CD14-positive monocyte (primary cell): ENCODE measurements at regions not wholly inside any gene's neighbourhood (a gene's known extent, or its start where the extent isn't known, plus 50 kb on each side); places are given as distances from the start of the nearest gene placed in this dataset.

Experiments
- DNase-seq, 3 donors: peaks; one replicate each; pipeline ENCODE4 v3.0.0-alpha.2; 2011 to 2022
- H2AFZ ChIP-seq: 2 replicates; pipeline ENCODE4 v1.6.0; 2012; ENCODE audit warnings: mild to moderate bottlenecking, low read depth, low read length, inconsistent platforms; ENCODE audit not compliant: insufficient read depth, poor library complexity, severe bottlenecking
- H3K27ac ChIP-seq, 2 donors: 1 replicate in 1 of 2; 2 replicates in 1 of 2; pipeline ENCODE4 v1.5.1; 2012 to 2013; ENCODE audit warnings: low read length in 2 of 2, control low read depth in 1 of 2, inconsistent platforms in 1 of 2, low read depth in 1 of 2, mild to moderate bottlenecking in 1 of 2
- H3K27me3 ChIP-seq, 2 donors: one replicate each; pipeline versions ENCODE4 v1.6.0 to v1.6.1; 2011 to 2013; ENCODE audit warnings: low read length in 2 of 2; ENCODE audit not compliant: control insufficient read depth in 2 of 2, insufficient read depth in 2 of 2
- H3K36me3 ChIP-seq, 2 donors: replicated peaks in 1 of 2; 1 replicate in 1 of 2; 2 replicates in 1 of 2; pipeline versions ENCODE4 v1.5.1 to v1.6.1; 2012 to 2013; ENCODE audit warnings: low read length in 2 of 2, control low read depth in 1 of 2, inconsistent platforms in 1 of 2, mild to moderate bottlenecking in 1 of 2; ENCODE audit not compliant: insufficient read depth in 2 of 2, control insufficient read depth in 1 of 2
- H3K4me1 ChIP-seq, 2 donors: 1 replicate in 1 of 2; 2 replicates in 1 of 2; pipeline versions ENCODE4 v1.5.1 to v1.6.1; 2012 to 2013; ENCODE audit warnings: low read length in 2 of 2, control low read depth in 1 of 2, inconsistent platforms in 1 of 2, mild to moderate bottlenecking in 1 of 2, moderate library complexity in 1 of 2; ENCODE audit not compliant: insufficient read depth in 2 of 2, control insufficient read depth in 1 of 2
- H3K4me2 ChIP-seq: replicated peaks from 2 replicates; pipeline ENCODE3; 2012; ENCODE audit warnings: low read length, moderate library complexity, mild to moderate bottlenecking; ENCODE audit not compliant: poor library complexity, severe bottlenecking; ENCODE audit errors: extremely low read depth
- H3K4me3 ChIP-seq, 3 experiments: fragments of 200-600 bp in 1 of 3; sonication (generic) in 1 of 3; replicated peaks in 1 of 3; 1 replicate in 2 of 3; 2 replicates in 1 of 3; pipeline ENCODE4 v1.5.1; 2011 to 2013; ENCODE audit warnings: low read length in 3 of 3, mild to moderate bottlenecking in 3 of 3, control low read depth in 2 of 3, low read depth in 2 of 3, inconsistent platforms in 1 of 3, moderate library complexity in 1 of 3
- H3K79me2 ChIP-seq: 2 replicates; pipeline ENCODE4 v1.6.0; 2012; ENCODE audit warnings: mild to moderate bottlenecking, control low read depth, inconsistent platforms, low read length, moderate library complexity; ENCODE audit not compliant: insufficient read depth
- H3K9ac ChIP-seq: 2 replicates; pipeline ENCODE4 v1.6.0; 2017; ENCODE audit warnings: low read length, mild to moderate bottlenecking; ENCODE audit not compliant: insufficient read depth, poor library complexity, severe bottlenecking
- H3K9me3 ChIP-seq, 2 donors: replicated peaks in 1 of 2; 1 replicate in 1 of 2; 2 replicates in 1 of 2; pipeline versions ENCODE4 v1.5.1 to v1.6.1; 2012 to 2013; ENCODE audit warnings: low read length in 2 of 2, control low read depth in 1 of 2; ENCODE audit not compliant: control insufficient read depth in 1 of 2, insufficient read depth in 1 of 2
- H4K20me1 ChIP-seq: 2 replicates; pipeline ENCODE4 v1.6.0; 2012; ENCODE audit warnings: mild to moderate bottlenecking, low read length, control low read depth, moderate library complexity; ENCODE audit not compliant: insufficient read depth
- H3K27ac Mint-ChIP-seq, 7 donors: one replicate each; pipeline ENCODE4 v1.8.0; 2020; ENCODE audit warnings: mild to moderate bottlenecking in 7 of 7, mixed read lengths in 7 of 7, moderate library complexity in 6 of 7, inconsistent platforms in 2 of 7
- H3K27me3 Mint-ChIP-seq, 3 donors: one replicate each; pipeline ENCODE4 v1.8.0; 2021 to 2022; ENCODE audit warnings: low read depth in 3 of 3, mild to moderate bottlenecking in 3 of 3, mixed read lengths in 3 of 3, moderate library complexity in 3 of 3, inconsistent platforms in 1 of 3
- H3K36me3 Mint-ChIP-seq, 2 donors: one replicate each; pipeline ENCODE4 v1.8.0; 2020; ENCODE audit warnings: mixed read lengths in 2 of 2, inconsistent platforms in 1 of 2, mild to moderate bottlenecking in 1 of 2
- H3K4me1 Mint-ChIP-seq: one replicate; pipeline ENCODE4 v1.8.0; 2020; ENCODE audit warnings: mild to moderate bottlenecking, mixed read lengths
- H3K4me3 Mint-ChIP-seq, 2 donors: one replicate each; pipeline ENCODE4 v1.8.0; 2020; ENCODE audit warnings: mild to moderate bottlenecking in 2 of 2, mixed read lengths in 2 of 2, moderate library complexity in 1 of 2
- H3K9me3 Mint-ChIP-seq, 7 donors: one replicate each; pipeline ENCODE4 v1.8.0; 2020 to 2022; ENCODE audit warnings: mixed read lengths in 7 of 7, mild to moderate bottlenecking in 6 of 7, moderate library complexity in 6 of 7, inconsistent platforms in 2 of 7
- CTCF ChIP-seq: fragments of 200-600 bp; IDR thresholded peaks from one replicate; pipeline ENCODE4 v1.8.0; 2022; ENCODE audit warnings: antibody characterized with exemption, mild to moderate bottlenecking
- WGBS: methylation state at CpG from one replicate; pipeline ENCODE4 v1.1.5; 2013; ENCODE audit warnings: missing lambda C conversion rate; ENCODE audit not compliant: insufficient coverage; 5-methylcytosine and 5-hydroxymethylcytosine counted together
- intact Hi-C, 2 donors: fragments of 100-400 bp; cut with micrococcal nuclease; formaldehyde crosslinking; loops; one replicate each; pipeline versions ENCODE4 v1.15.0 to v1.15.1; 2023

GRCh38 chr20:55530763-55531162 lies 474.6 kb downstream of the CBLN4 start:
- H3K9me3 Mint-ChIP-seq = peaks cover 4 to 12% (median 9%) of the 10 kb centered on the region in 7 donors
- no peaks in the 10 kb centered on the region for H3K4me1 Mint-ChIP-seq
- no peaks in the 10 kb centered on the region for H3K36me3 Mint-ChIP-seq
- Histone ChIP-seq H3K4me3 (no peak overlapping the region), H3K9ac (no peak overlapping the region), H3K27ac (no peak overlapping the region), H3K36me3 (no peaks in the 10 kb centered on the region), H2AFZ (no peak overlapping the region), H3K9me3 (peaks cover 5 to 19% of the 10 kb centered on the region in 2 donors), H4K20me1 (no peaks in the 10 kb centered on the region), H3K4me1 (no peaks in the 10 kb centered on the region), H3K27me3 (no peaks in the 10 kb centered on the region), H3K4me2 (no peak overlapping the region), H3K79me2 (no peaks in the 10 kb centered on the region)
- no peak for DNase-seq
- no peak for TF ChIP-seq CTCF
- intact Hi-C loops = no loop called here
- H3K4me3 Mint-ChIP-seq = no peak overlapping the region
- H3K27ac Mint-ChIP-seq = no peak overlapping the region
- H3K27me3 Mint-ChIP-seq = peaks cover 0 to 2% (median 0%) of the 10 kb centered on the region in 3 donors
- WGBS = 83% methylated on average over 1 of the region's 3 CpGs

- Histone ChIP-seq H3K79me2 (no peaks in the 10 kb centered on the region), H3K9me3 (peaks cover 0 to 19% of the 10 kb centered on the region in 2 donors), H3K4me1 (no peaks in the 10 kb centered on the region), H4K20me1 (no peaks in the 10 kb centered on the region), H3K9ac (no peak overlapping the region), H3K27me3 (no peaks in the 10 kb centered on the region), H2AFZ (no peak overlapping the region), H3K4me2 (no peak overlapping the region), H3K36me3 (no peaks in the 10 kb centered on the region), H3K27ac (no peak overlapping the region), H3K4me3 (no peak overlapping the region)
- Mint-ChIP-seq H3K4me3 (no peak overlapping the region), H3K27ac (no peak overlapping the region), H3K9me3 (peaks cover 1 to 7% (median 4%) of the 10 kb centered on the region in 7 donors), H3K4me1 (no peaks in the 10 kb centered on the region), H3K27me3 (no peaks in the 10 kb centered on the region), H3K36me3 (no peaks in the 10 kb centered on the region)
- intact Hi-C loops = no loop called here
- no CpG with 5 or more reads among the region's 3 CpGs for WGBS
- DNase-seq = no peak
- TF ChIP-seq CTCF = no peak
Observed at GRCh38 chr20:55528482-55528881, 476.8 kb downstream of the CBLN4 start.
